ENCODE measurements at regions not wholly inside any gene's neighbourhood (a gene's known extent, or its start where the extent isn't known, plus 50 kb on each side); places are given as distances from the start of the nearest gene placed in this dataset.

- TF ChIP-seq, protein P1, sequence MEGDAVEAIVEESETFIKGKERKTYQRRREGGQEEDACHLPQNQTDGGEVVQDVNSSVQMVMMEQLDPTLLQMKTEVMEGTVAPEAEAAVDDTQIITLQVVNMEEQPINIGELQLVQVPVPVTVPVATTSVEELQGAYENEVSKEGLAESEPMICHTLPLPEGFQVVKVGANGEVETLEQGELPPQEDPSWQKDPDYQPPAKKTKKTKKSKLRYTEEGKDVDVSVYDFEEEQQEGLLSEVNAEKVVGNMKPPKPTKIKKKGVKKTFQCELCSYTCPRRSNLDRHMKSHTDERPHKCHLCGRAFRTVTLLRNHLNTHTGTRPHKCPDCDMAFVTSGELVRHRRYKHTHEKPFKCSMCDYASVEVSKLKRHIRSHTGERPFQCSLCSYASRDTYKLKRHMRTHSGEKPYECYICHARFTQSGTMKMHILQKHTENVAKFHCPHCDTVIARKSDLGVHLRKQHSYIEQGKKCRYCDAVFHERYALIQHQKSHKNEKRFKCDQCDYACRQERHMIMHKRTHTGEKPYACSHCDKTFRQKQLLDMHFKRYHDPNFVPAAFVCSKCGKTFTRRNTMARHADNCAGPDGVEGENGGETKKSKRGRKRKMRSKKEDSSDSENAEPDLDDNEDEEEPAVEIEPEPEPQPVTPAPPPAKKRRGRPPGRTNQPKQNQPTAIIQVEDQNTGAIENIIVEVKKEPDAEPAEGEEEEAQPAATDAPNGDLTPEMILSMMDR (conservative IDR thresholded peaks at IDR 0.05; ENCODE audit: low read depth, low read length) = no peak
- no peak for TF ChIP-seq EZH2 (IDR thresholded peaks at IDR 0.05; ENCODE audit: low read length, unreplicated experiment)
These were observed 631.0 kb upstream of the SPANXN1 start for GRCh38 chrX:144616317-144616716.

Data from PC-3 (cell line).